DMS 273 (cell line): ENCODE measurements at regions not wholly inside any gene's neighbourhood (a gene's known extent, or its start where the extent isn't known, plus 50 kb on each side); places are given as distances from the start of the nearest gene placed in this dataset.

Source experiments
- DNase-seq: peaks from one replicate; lab custom pipeline; 2025; ENCODE audit not compliant: unreplicated experiment; lab: John Stamatoyannopoulos, UW

GRCh38 chr6:131382631-131383030 is 190.4 kb upstream of the ARG1 start:
- DNase-seq = peak; percentile 28

- DNase-seq = peak; percentile 5
Measured at GRCh38 chr6:131383421-131384411, 189.3 kb upstream of the ARG1 start.

GRCh38 chr6:131387562-131388447 is 185.2 kb upstream of the ARG1 start:
- DNase-seq = no peak

- DNase-seq = no peak
Measured at GRCh38 chr6:131390322-131390721, 182.7 kb upstream of the ARG1 start.

GRCh38 chr6:131391116-131391515 is 181.9 kb upstream of the ARG1 start:
- DNase-seq = no peak

- DNase-seq = no peak
Measured at GRCh38 chr6:131393433-131393832, 179.6 kb upstream of the ARG1 start.

- DNase-seq = no peak
Measured at GRCh38 chr6:131394768-131395432, 178.1 kb upstream of the ARG1 start.

- no peak for DNase-seq
Measured at GRCh38 chr6:131398176-131398575, 174.8 kb upstream of the ARG1 start.

GRCh38 chr6:131399433-131399832 is 173.6 kb upstream of the ARG1 start:
- no peak for DNase-seq

GRCh38 chr6:131400054-131400778 is 172.8 kb upstream of the ARG1 start:
- no peak for DNase-seq

GRCh38 chr6:131400779-131401496 is 172.1 kb upstream of the ARG1 start:
- no peak for DNase-seq

- no peak for DNase-seq
Measured at GRCh38 chr6:131408811-131409210, 164.2 kb upstream of the ARG1 start.

GRCh38 chr6:131410785-131411184 is 162.2 kb upstream of the ARG1 start:
- no peak for DNase-seq

- no peak for DNase-seq
Measured at GRCh38 chr6:131412960-131413830, 159.8 kb upstream of the ARG1 start.

- no peak for DNase-seq
Measured at GRCh38 chr6:131413831-131414191, 159.2 kb upstream of the ARG1 start.

GRCh38 chr6:131414956-131415355 is 158.1 kb upstream of the ARG1 start:
- DNase-seq = no peak

GRCh38 chr6:131418441-131418840 is 154.6 kb upstream of the ARG1 start:
- DNase-seq = no peak

GRCh38 chr6:131419702-131420101 is 153.3 kb upstream of the ARG1 start:
- DNase-seq = no peak

- DNase-seq = no peak
Measured at GRCh38 chr6:131424016-131424415, 149.0 kb upstream of the ARG1 start.
